MG63 (cell line): ENCODE measurements at regions not wholly inside any gene's neighbourhood (a gene's known extent, or its start where the extent isn't known, plus 50 kb on each side); places are given as distances from the start of the nearest gene placed in this dataset.

ENCODE experiments used
- DNase-seq: peaks from one replicate; pipeline ENCODE4 v3.0.0-alpha.2; 2020
- H3K27me3 ChIP-seq: fragments of 250-450 bp; sonication (Bioruptor Pico); 2 replicates; pipeline ENCODE4 v1.5.1; 2020; ENCODE audit warnings: mild to moderate bottlenecking, moderate library complexity
- H3K36me3 ChIP-seq: fragments of 250-450 bp; sonication (Bioruptor Pico); 2 replicates; pipeline ENCODE4 v1.5.1; 2020; ENCODE audit warnings: mild to moderate bottlenecking, moderate library complexity
- H3K4me3 ChIP-seq: fragments of 250-450 bp; sonication (Bioruptor Pico); 2 replicates; pipeline ENCODE4 v1.5.1; 2020; ENCODE audit warnings: mild to moderate bottlenecking, moderate library complexity
- H3K9me3 ChIP-seq: fragments of 250-450 bp; sonication (Bioruptor Pico); 2 replicates; pipeline ENCODE4 v1.5.1; 2020; ENCODE audit warnings: mild to moderate bottlenecking, moderate library complexity

DNA sequence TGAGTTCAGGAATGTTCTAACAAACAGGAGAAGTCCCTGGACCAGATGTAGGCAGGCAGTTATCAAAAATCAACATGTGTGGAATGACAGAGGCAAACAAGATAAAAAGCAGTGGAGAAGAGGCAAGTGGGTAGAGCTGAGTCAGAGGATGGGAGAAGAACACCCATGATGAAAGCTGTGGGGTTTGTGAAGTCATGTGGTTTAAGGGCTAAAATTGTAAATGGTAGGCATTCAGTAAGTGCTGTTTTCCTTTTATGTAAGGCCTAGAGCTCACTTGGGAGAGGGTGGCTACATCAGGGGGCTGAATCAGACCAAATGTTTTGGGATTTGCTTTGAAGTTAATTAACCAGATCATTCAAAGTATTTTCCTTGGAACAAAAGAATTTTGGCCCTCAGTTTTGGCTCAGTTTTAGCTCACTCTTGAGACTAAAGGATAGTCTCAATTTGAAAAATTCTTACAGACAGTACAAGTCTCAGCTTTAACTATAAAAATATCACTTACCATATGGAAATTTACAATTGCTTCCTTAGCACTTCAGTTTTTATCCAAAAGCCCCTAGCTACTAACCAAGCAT is 114.5 kb upstream of the PCDH7 start:
- DNase-seq = no peak
- Histone ChIP-seq H3K36me3 (no peaks in the 10 kb centered on the region), H3K4me3 (no peak overlapping the region), H3K27me3 (no peaks in the 10 kb centered on the region), H3K9me3 (no peaks in the 10 kb centered on the region)

DNA sequence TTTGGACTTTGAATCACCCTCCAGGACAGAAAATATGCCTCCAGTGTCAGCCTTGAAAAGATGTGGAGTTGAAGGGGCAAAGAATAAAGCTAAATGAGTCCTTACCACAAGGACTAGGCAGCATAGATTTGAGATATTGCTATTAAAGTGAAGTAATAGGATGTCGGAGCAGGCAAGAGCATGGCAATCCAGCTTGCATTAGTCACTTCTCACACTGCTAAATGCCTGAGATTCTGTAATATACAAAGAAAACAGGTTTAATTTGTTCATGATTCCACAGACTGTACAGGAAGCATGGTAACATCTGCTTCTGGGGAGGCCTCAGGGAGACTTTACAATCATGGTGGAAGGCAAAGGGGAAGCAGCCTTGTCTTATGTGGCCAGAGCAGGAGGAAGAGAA is 109.8 kb upstream of the PCDH7 start:
- no peak for DNase-seq
- Histone ChIP-seq H3K4me3 (no peak overlapping the region), H3K36me3 (no peaks in the 10 kb centered on the region), H3K27me3 (no peaks in the 10 kb centered on the region), H3K9me3 (no peaks in the 10 kb centered on the region)

DNA sequence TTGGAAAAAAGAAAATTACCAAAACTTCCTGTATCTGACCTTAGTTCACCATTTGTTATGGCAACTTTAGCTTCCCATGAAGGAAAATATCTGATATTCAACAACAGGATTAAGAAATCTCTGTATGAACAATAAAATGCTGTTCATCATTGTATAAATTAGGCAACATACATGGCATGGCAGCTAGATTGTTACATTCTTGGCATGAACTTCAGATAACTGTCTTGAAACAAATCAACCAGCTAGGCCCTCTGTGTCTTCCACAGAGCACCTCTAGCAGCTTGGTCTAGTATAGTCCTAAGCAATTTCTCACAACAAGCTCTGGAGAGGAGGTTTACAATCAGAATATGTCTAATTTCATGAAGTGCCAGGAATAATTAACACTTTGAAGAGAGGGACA is 105.4 kb upstream of the PCDH7 start:
- DNase-seq = no peak
- H3K4me3 ChIP-seq = no peak overlapping the region
- H3K9me3 ChIP-seq = no peaks in the 10 kb centered on the region
- no peaks in the 10 kb centered on the region for H3K36me3 ChIP-seq
- H3K27me3 ChIP-seq = no peaks in the 10 kb centered on the region

DNA sequence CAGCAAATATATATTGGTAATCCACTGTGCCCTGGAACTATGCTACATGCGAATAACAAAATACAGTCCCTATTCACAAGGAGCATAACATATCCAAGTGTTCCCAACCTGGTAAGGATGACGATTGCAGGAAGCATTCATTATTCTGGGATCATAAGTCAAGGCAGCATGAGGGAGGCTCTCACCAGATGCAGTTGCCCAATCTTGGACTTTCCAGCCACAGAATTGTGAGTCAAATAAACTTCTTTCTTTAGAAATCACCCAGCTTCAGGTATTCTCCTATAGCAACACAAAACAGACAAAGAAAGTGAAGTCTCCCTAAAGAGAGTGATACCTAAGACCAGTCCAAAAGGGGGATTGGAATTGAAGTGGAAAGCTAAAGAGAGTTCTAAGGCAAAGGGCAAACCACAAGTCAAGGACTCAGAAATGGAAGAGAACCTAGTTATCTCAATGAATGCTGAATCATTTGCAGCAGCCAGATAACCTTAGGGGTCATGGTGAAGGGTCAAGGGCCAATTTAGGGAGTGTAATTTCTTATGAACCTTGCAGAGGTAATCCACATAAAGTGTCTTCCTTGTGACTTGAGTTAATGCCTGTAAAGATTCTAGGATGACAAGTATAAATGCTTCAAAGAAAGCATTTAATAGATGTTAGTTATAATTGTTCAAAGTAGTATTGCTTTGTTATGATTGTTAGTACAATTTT is 103.1 kb upstream of the PCDH7 start:
- Histone ChIP-seq H3K4me3 (no peak overlapping the region), H3K36me3 (no peaks in the 10 kb centered on the region), H3K27me3 (no peaks in the 10 kb centered on the region), H3K9me3 (no peaks in the 10 kb centered on the region)
- no peak for DNase-seq

DNA sequence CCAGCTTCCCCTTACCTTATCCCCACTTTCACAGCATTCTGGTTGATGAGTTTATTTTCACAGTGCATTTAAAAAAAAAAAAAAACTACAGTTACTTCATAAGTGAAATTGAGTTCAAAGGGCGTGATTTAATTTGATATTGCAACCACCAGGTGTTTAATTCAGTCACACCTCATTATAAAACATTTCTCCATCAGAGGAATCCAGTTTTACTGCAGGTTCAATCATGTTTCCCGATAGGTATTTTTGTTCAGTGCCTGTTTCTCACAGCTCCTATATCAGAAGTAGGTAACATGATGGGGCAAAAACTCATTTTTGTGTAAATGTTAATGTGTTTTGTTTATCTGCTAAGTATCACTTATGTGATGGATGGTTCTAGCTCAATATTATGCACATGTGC is 102.3 kb upstream of the PCDH7 start:
- Histone ChIP-seq H3K27me3 (no peaks in the 10 kb centered on the region), H3K9me3 (no peaks in the 10 kb centered on the region), H3K4me3 (no peak overlapping the region), H3K36me3 (no peaks in the 10 kb centered on the region)
- DNase-seq = no peak

DNA sequence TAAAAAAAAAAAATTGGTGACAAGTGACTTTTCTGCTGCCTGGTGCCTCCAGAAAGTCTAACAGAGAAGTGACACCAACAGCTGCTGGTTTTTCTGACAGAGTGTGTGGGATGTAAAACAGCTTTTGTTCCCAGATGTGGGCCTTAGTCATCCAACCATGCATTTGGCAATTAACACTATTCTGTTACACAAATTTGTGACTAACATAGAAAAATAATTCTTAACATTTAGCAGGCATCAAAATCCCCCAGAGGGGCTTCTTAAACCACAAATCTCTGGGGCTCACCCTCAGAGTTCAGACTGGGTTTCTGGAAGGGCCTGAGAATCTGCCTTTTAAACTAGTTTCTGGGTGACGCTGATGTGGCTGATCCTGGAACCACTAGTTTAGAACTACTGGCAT is 100.5 kb upstream of the PCDH7 start:
- Histone ChIP-seq H3K27me3 (no peaks in the 10 kb centered on the region), H3K9me3 (no peaks in the 10 kb centered on the region), H3K36me3 (no peaks in the 10 kb centered on the region), H3K4me3 (no peak overlapping the region)
- no peak for DNase-seq

DNA sequence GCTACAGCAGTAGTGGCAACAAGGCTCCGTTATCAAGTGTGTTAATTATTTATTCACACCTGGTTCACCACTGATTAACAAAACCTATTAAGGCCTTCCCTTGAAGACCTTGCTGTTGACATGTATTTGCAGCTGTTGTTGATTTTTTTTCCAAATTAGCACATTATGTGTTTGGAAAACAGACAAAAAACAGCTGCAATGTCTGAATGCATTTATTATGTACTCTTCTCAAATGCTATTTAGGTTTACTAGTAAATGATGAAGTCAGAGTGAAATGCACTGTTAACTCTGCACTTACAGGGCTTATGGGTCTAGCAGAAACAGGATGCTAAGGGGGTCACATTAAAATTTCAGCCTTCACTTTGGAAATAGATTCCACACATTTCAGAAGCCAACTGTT is 99.5 kb upstream of the PCDH7 start:
- H3K27me3 ChIP-seq = no peaks in the 10 kb centered on the region
- no peak overlapping the region for H3K4me3 ChIP-seq
- H3K36me3 ChIP-seq = no peaks in the 10 kb centered on the region
- no peak for DNase-seq
- no peaks in the 10 kb centered on the region for H3K9me3 ChIP-seq

DNA sequence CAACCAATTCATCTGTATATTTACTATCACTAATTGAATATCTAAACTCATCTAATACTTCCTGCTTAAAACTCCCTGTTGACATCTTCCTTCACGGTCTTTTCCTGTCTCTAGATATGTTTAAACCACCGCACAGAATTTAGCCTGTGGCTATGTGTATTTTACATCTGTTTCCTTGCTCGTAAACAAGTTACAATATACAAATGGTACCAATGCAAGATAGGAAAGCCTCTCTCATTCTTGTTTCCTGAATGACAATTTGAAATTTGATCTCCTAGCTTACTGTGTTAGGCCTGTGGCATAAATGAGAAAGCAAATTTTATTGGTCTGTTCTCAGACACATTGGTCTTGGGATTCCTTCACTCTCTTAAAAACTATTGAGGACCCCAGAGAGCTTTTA is 89.7 kb upstream of the PCDH7 start:
- H3K36me3 ChIP-seq = no peaks in the 10 kb centered on the region
- DNase-seq = no peak
- H3K4me3 ChIP-seq = no peak overlapping the region
- no peaks in the 10 kb centered on the region for H3K9me3 ChIP-seq
- H3K27me3 ChIP-seq = no peaks in the 10 kb centered on the region

DNA sequence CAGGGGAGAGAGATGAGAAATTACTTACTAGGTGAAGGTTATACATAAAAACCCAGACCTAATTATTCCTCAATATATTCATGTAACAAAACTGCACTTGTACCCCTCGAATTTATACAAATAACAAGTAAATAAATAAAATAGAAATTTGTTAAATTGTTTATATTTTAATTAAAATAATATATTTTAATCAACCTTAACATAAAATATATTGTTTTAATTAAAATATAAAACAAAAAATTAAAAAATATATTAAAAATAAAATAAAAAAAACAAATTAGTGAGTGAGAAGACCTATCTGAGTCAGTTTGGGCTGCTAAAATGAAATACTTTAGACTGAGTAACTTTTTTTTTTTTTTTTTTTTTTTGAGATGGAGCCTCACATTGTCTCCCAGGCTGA is 87.4 kb upstream of the PCDH7 start:
- no peaks in the 10 kb centered on the region for H3K9me3 ChIP-seq
- no peak overlapping the region for H3K4me3 ChIP-seq
- H3K27me3 ChIP-seq = no peaks in the 10 kb centered on the region
- no peak for DNase-seq
- no peaks in the 10 kb centered on the region for H3K36me3 ChIP-seq

DNA sequence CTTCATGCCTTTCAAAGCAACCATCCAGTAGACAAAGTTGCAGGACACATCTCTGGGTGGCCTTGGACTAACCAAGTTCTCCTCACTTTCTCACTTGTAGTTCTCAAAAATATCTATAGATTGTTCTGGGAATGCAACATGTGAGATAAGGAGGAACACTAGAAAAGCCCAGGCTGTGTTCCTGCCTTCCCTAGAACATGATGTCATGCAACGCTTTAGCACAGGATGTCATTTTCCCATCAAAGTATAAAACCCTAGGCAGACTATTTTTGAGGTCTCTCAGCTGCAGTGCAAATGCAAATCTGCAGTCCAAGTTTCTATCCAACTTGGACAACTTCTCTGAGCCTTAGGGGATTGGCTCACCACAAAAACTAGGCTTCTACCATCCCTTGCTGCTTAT is 78.8 kb upstream of the PCDH7 start:
- Histone ChIP-seq H3K4me3 (no peak overlapping the region), H3K9me3 (no peaks in the 10 kb centered on the region), H3K36me3 (no peaks in the 10 kb centered on the region), H3K27me3 (no peaks in the 10 kb centered on the region)
- DNase-seq = no peak

DNA sequence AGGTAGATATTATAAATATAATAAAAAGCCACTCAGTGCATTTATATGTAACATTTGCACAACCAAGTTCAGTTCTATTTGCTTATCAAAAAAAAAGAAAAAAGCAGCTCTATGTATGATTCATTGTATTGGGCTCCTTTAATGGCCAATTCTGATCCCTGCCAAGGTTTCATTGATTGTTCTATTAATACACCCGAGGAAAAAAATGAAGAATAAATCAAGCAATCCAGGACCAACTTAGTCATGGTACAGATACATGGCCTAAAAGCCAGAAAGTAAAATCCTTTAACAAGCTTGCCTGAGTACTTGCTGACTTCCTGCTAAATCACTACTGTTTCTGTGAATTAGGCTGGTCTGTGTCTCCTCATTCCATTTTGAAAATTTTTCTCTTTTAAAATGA is 77.6 kb upstream of the PCDH7 start:
- H3K36me3 ChIP-seq = no peaks in the 10 kb centered on the region
- no peak for DNase-seq
- no peaks in the 10 kb centered on the region for H3K9me3 ChIP-seq
- no peaks in the 10 kb centered on the region for H3K27me3 ChIP-seq
- H3K4me3 ChIP-seq = no peak overlapping the region

DNA sequence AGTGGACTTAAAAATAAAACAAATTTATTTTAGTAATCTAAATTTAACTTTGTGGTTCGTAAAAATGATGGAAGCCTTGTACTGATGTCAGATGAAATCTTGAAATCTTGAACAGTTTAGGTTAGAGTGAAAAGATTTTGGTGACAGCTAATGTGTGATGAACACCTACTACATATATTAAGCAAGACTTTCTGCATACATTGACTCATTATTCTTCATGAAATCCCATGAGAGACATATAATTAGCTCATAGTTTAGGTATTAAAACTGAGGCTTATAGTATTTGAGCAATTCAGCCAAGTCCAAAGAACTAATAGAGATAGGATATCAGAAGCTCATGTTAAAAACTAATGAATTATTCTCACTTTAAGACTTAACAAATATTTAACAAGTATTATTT is 66.9 kb upstream of the PCDH7 start:
- no peak for DNase-seq
- no peaks in the 10 kb centered on the region for H3K9me3 ChIP-seq
- no peak overlapping the region for H3K4me3 ChIP-seq
- no peaks in the 10 kb centered on the region for H3K36me3 ChIP-seq
- no peaks in the 10 kb centered on the region for H3K27me3 ChIP-seq

DNA sequence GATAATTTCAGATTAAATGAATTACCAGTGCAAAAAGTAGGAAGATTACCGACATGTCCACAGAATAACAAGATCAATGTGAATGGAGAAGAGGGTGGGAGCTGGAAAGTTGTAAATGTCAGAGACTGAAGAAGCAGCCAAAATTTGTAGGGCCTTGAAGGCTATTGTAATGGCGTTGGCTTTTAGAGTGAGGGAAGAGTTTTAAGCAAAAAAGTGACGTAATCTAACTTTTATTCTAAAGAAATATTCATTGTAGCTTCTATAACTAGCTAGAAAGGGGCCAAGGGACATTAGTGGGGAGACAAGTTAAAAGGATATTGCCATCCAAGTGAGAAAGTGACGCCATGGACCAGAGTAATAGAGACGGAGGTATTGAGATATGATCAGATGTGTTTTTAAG is 63.3 kb upstream of the PCDH7 start:
- Histone ChIP-seq H3K9me3 (no peaks in the 10 kb centered on the region), H3K36me3 (no peaks in the 10 kb centered on the region), H3K27me3 (no peaks in the 10 kb centered on the region), H3K4me3 (no peak overlapping the region)
- DNase-seq = no peak

DNA sequence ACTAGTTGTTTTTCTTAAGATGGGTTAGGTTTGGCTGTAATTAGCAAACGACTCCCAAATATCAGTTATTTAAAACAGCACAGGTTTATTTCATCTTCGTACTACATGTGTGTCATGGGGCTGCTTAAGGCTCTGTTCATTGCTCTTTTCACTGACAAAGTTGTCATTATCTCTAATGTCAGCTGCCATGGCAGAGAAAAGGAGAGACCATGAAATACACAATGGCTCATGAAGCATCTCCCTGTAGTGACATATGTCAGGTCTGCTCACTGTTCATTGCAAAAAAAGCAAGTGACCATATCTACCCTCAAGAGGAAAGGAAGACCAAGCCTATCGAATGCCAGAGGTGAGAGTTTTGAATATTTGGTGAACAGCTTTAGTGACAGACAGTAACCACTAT is 52.2 kb upstream of the PCDH7 start:
- H3K9me3 ChIP-seq = no peaks in the 10 kb centered on the region
- no peak overlapping the region for H3K4me3 ChIP-seq
- no peak for DNase-seq
- no peaks in the 10 kb centered on the region for H3K36me3 ChIP-seq
- H3K27me3 ChIP-seq = no peaks in the 10 kb centered on the region

DNA sequence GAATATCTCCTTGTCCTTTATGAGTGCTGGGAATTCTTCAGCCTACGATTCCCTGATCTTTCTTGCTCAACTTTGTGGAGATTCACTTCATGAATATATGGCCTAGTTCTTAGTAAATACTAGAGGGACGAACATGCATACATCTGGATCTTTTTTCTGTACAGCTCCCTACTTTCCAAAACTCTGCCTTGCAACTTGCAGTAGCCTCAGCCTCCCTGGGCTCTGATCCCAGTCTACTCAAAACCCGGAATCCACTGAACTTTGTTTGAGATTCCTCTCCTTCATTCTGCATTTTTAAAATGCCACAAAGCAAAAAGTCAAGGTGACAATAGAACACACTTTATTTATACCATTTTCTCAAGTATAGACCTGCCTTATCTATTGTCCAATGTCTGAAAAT is 50.0 kb upstream of the PCDH7 start:
- no peak for DNase-seq
- Histone ChIP-seq H3K36me3 (no peaks in the 10 kb centered on the region), H3K27me3 (no peaks in the 10 kb centered on the region), H3K4me3 (no peak overlapping the region), H3K9me3 (no peaks in the 10 kb centered on the region)
